ENCODE measurements at regions not wholly inside any gene's neighbourhood (a gene's known extent, or its start where the extent isn't known, plus 50 kb on each side); places are given as distances from the start of the nearest gene placed in this dataset.
"Not testable (repeated sequence)": the region's sequence is repeated elsewhere in the genome, so short reads cannot be mapped to it uniquely, and the experiment has no call there.

DNA sequence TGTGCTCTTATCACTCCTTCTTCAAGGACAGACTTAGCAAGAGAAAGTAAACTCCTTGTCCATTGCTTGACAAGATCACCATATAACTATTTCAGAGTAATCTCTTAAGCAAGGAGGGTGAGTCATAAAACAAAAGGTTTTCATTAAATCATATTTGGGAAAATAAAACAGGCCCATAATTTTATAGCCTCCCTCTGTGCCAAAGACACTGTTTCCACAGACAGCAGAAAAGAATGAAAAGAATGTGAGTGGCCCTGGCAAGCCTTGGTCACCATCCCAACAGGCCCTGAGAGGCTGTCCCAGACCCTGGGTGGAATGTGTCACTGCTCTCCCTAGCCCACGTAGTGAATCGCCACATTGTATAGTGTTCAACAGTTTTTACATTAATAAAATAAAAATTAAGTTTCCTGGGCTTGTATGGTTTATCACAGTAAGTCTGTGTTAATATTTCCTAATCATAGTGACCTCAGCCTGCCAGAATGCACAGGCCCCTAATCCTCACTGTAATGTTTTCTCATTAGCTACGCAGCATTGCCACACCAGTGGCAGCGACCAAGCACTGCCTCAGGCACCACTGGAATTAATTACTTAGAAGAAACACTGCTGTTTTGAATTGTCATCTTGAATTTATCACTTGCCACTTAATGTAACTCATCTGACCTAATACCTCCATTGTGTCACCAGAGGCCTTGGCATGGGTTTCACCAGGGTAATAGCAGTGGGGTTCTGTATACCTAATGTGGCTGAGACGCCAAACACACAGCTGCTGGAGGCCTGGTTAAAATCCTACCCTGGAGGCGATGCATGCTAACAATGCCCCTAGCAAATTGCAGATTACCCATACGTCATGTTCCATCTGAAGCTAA, 401.9 kb downstream of the LNPK start:
- no peak for DNase-seq

GRCh38 chr2:175597286-175597685, 404.8 kb downstream of the LNPK start:
- no peak for DNase-seq

DNA sequence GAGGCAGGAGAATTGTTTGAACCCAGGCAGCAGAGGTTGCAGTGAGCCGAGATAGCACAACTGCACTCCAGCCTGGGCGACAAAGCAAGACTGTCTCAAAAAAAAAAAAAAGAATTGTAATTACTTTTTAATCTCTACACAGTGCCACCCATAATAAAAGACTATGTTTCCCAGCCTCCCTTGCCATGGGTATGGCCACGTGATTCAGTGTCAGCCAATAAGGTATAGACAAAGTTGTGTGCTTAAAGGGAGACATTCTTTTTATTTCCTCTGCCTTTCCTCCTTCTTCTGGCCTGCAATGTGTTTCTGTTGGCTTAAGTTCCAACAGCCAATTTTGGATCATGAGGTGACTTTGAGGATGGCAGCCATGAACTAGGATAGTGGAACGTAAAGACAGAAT, 406.9 kb downstream of the LNPK start:
- DNase-seq = no peak

DNA sequence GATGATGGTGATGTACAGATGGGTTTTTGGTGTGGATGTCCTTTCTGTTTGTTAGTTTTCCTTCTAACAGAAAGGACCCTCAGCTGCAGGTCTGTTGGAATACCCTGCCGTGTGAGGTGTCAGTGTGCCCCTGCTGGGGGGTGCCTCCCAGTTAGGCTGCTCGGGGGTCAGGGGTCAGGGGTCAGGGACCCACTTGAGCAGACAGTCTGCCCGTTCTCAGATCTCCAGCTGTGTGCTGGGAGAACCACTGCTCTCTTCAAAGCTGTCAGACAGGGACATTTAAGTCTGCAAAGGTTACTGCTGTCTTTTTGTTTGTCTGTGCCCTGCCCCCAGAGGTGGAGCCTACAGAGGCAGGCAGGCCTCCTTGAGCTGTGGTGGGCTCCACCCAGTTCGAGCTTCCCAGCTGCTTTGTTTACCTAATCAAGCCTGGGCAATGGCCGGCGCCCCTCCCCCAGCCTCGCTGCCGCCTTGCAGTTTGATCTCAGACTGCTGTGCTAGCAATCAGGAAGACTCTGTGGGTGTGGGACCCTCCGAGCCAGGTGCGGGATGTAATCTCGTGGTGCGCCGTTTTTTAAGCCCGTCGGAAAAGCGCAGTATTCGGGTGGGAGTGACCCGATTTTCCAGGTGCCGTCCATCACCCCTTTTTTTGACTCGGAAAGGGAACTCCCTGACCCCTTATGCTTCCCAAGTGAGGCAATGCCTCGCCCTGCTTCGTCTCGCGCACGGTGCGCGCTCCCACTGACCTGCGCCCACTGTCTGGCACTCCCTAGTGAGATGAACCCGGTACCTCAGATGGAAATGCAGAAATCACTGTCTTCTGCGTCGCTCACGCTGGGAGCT, 408.2 kb downstream of the LNPK start:
- not testable (repeated sequence) for DNase-seq

- not testable (repeated sequence) for DNase-seq
Observed at GRCh38 chr2:175588213-175588612, 406.7 kb upstream of the ATP5MC3 start.

DNA sequence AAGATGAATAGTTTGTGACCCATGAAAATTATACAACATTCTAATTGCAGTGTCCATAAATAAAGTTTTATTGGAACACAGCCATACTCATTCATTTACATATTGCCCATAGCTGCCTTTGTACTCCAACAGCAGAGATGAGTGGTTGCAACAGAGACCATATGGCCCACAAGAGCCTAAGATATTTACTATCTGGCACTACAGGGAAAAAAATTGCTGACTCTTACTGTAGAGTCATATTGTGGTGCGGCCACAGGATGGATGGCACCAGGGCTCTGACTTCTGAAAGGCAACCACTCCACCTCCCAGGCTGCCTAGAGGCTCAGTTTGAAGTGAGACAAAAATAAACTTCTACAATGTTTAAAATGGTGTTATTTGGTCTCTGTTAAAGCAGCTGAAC, 404.0 kb upstream of the ATP5MC3 start:
- no peak for DNase-seq

- no peak for DNase-seq
Observed at GRCh38 chr2:175580652-175581051, 399.1 kb upstream of the ATP5MC3 start.

DNA sequence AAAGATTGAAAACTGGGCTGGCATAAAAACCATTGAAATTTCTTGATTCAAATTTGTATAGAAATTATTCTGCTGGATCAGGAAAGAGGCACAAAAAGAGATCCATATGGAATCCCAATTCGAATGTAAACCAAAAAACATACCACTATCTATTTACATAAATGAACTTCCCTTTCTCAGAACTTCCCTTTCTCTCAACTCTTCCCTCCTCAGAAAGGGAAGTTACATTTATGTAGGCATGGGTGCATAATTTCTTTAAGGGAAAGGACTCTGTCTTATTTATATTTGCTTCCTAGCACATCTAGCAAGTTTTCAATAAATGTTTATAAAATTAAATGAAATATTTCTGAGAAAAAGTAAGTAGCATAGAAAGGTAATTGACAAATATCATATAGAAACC, 398.1 kb upstream of the ATP5MC3 start:
- no peak for DNase-seq

DNA sequence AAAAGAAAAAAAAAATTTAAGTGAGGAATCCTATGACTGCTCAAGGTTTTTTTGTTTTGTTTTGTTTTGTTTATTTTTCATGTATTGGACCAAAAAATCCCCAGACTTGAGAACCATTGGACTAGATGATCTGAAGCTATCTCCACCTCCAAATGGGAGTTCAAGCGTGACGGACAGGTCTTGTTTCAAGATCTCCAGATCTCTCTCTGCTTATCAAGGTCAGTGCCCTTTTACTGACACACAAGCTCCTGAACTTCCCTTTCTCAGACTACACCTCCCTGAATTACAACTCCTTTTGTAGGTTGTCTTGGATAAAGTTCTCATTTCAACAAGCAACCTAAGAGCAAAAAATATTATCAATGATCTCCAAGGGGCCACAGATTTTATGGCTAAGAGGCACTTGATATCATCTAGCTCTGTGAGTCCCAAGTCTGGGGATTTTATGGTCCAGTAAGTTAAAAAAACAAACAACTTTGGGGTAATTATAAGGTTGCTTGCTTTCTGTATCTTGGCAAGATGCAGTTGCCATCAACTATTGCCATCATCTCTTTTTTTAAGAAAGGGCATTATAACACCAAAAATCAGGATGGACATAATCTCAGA, 396.0 kb upstream of the ATP5MC3 start:
- no peak for DNase-seq

GRCh38 chr2:175576875-175577274, 395.4 kb upstream of the ATP5MC3 start:
- DNase-seq = no peak

DNA sequence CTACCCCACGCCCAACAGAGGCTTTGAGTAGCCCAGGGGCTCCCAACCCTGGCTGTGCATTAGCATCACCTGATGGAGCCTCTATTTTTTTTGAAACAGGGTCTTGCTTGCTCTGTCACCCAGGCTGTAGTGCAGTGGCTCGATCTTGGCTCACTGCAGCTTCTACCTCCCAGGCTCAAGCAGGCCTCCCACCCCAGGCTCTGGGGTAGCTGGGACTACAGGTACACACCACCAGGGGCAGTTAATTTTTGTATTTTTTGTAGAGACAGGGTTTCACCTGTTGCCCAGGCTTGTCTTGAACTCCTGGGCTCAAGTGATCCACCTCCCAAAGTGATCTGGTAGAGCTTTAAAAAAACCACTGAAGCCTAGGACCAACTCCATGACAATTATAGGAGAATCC, 394.8 kb upstream of the ATP5MC3 start:
- DNase-seq = no peak

DNA sequence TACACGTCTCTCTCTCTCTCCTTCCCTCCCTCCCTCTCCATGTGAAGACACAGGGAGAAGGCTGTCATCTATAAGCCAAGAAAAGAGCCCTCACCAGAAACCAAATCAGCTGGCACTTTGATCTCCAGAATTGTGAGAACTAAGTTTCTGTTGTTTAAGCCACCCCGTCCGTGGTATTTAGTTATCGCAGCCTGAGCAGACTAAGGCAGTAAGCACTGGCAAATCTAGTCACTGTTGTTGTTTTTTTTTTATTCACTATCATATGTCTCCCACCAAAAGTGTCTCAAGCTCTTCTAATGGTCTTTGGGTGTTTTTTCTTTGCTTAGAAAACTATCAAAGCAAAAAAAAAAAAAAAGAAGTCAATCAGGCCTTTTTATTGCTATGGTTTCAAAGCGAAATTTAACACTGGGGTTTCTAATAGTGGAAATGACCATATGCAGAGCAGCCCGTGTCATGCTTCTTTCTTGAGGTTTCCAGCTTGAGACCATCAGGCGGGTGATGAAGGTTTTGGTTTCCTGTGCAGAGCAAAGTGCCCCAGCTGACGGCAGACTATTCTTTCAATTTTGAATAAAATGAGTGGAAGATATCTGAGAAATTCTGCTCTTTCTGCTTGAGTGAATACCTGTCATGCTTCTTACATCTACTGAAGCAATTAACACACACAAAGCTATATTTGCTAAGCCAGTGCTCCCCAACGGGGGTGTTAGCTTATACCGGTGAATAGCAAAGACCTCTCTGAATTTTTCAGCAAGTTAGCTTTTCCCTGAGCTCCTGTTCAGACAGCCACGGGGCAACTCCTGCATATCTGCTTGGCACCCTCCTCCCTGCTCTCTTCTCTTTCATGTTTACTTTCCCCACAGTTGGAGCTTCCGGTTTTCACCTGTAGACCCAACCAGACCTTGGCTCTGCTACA, 394.1 kb upstream of the ATP5MC3 start:
- DNase-seq = no peak

DNA sequence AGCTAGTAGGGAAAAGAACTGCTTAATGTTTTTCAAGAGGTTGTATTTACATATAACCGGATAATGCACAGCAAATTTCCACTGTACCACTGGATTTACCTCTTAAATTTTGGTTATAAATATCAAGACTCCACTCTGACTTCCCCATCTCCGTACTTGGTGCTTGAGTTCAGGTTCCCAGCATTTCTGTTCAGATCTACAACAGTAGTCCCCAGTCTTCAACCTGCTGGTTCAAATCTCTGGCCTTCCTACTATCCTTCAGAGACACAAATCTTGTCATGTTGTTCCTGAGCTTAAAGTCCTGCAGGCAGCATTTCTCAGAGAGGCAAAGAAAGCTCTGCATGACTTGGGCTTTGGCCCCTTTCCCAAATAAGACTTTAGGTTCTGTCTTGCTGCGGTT, 392.6 kb upstream of the ATP5MC3 start:
- DNase-seq = no peak

DNA sequence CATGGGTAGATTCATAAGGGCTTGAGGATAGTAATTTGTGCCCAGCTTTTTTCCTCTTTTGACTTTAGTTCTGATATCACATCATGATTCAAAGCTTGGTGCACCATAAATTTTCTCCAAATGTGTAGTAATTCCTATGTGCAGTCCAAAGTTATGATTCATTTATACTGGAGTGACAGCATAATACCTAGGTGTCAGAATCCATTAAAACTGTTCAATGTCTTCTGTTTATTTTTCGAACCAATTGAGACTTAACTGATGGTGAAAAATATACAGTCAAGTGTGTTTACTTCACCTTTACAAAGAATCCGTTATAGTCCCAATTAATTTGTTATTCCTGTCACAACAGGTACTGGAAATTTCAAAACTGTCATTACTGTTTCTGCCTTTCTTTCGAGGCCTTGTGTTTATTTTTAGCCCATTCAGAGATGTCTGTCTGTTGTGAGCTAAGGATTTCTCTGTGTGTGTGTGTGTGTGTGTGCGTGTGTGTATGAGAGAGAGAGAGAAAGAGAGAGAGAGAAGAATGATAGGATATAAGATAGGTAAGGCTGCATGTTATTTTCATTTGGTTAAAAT, 389.7 kb upstream of the ATP5MC3 start:
- DNase-seq = no peak

DNA sequence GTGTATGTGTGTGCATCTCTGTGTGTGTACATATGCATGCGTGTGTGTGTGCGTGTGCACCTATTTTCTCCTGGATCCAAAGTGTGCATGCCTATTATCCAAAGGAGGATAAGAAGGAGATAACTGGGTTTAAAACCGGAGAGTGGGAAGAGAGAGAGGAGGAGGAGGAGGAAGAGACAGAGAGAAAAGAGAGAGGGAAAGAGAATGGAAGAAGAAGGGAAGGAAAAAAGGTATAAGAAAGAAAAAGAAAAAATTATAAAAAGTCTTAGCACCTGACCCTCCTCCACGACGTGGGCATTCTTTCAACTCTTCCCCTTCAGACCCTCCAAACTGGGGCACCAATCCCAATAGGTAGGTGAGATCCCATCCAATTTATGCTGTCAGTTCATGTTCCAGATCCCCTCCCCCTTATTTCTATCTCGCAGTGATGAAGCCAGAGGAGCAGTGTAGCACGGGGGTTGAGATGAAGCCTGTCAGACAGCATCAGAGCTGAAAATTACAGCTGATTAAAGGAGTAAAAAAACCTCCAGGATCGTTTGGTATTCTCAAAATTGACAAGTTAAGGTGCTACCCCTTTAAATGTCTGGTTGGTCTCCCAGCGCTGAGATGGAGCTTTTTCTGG, 386.7 kb upstream of the ATP5MC3 start:
- no peak for DNase-seq

DNA sequence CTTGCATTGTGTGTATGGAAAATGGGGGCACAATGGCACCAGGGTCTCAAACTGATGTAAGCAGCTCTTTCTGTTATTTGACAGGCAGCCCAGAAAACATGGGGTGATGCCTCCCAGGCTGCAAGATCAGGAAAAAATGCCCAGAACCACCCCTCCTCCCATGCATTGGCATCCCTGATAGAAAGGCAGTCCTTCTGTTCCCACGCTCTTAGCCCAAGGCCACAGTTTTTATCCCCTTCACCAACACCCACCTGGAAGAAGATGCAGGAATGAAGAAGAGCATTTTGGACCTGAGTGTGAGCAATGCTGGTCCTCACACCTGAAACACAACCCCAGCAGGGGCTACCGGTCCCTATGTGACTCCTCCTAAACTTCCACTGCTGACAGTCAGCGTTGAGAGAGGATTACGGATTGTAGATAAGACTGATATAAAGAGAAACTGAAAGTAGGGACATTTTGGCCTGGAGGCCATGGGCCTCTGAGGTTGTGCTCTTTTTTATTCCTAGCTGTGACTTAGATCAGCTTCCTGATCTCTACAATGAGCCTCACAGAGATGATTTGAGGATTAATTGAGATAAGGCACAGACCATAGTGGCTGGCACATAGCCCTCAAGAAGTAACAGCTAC, 386.0 kb upstream of the ATP5MC3 start:
- DNase-seq = no peak

- DNase-seq = no peak
Observed at GRCh38 chr2:175560521-175561169, 379.1 kb upstream of the ATP5MC3 start.

- no peak for DNase-seq
Observed at GRCh38 chr2:175559613-175560012, 378.1 kb upstream of the ATP5MC3 start.

GRCh38 chr2:175557810-175558377, 376.4 kb upstream of the ATP5MC3 start:
- no peak for DNase-seq

DNA sequence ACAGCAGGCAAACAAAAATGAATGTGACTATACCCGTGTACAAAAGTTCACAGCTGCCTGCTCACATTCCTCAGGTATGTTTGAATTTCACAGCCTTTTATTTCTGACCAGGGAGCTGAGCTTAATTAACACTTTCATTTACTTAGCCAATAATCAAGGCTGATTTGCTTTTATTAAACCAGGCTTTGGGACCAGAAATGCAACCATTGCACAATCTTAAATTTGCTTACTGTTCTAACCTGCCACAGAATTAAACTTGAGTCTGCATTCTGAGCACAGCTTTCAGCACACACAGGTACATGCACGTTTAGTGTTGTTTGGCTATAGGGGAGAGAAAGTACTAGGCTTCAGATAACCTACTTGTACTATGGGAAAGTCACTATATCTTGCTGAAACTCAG, 372.4 kb upstream of the ATP5MC3 start:
- no peak for DNase-seq

Measured in activated CD4-positive, alpha-beta T cell treated with anti-CD3 and anti-CD28 coated beads for 4 hours (primary cell).